DND-41 (cell line): ENCODE measurements at regions not wholly inside any gene's neighbourhood (a gene's known extent, or its start where the extent isn't known, plus 50 kb on each side); places are given as distances from the start of the nearest gene placed in this dataset.

Experiments
- CTCF ChIP-seq: IDR thresholded peaks from 2 replicates; pipeline ENCODE4 v1.5.1; 2012; ENCODE audit warnings: borderline replicate concordance, low read length, moderate library complexity, mild to moderate bottlenecking; ENCODE audit not compliant: poor library complexity, severe bottlenecking; ENCODE audit errors: extremely low read depth
- EZH2 ChIP-seq: IDR thresholded peaks from 3 replicates; pipeline ENCODE4 v1.6.1; 2012; ENCODE audit warnings: borderline replicate concordance, low read depth, mild to moderate bottlenecking, moderate library complexity, low read length, inconsistent platforms; ENCODE audit not compliant: severe bottlenecking

- no peak for TF ChIP-seq CTCF
- no peak for TF ChIP-seq EZH2
Observed at GRCh38 chr2:72008608-72009007, 139.1 kb downstream of the CYP26B1 start.
